WTC11 (cell line): ENCODE measurements at regions not wholly inside any gene's neighbourhood (a gene's known extent, or its start where the extent isn't known, plus 50 kb on each side); places are given as distances from the start of the nearest gene placed in this dataset.

Experiments used
- ATF3 ChIP-seq: sonication (generic); formaldehyde crosslinking; conservative IDR thresholded peaks from 2 replicates; pipeline ENCODE4 v1.8.1; 2022; ENCODE audit warnings: mild to moderate bottlenecking, missing genetic modification reagents
- CTCF ChIP-seq: fragments of 200-600 bp; IDR thresholded peaks from 2 replicates; pipeline ENCODE4 v1.8.0; 2022; ENCODE audit warnings: antibody characterized with exemption
- E2F1 ChIP-seq: sonication (generic); formaldehyde crosslinking; IDR thresholded peaks from 2 replicates; pipeline ENCODE4 v1.8.0; 2022; ENCODE audit warnings: mild to moderate bottlenecking, missing genetic modification reagents
- FOXJ3 ChIP-seq: sonication (generic); formaldehyde crosslinking; IDR thresholded peaks from 2 replicates; pipeline ENCODE4 v1.9.0; 2021; ENCODE audit warnings: missing genetic modification reagents, mild to moderate bottlenecking, borderline replicate concordance
- FOXP4 ChIP-seq: sonication (generic); formaldehyde crosslinking; IDR thresholded peaks from 2 replicates; pipeline ENCODE4 v1.8.0; 2022; ENCODE audit warnings: mild to moderate bottlenecking, missing genetic modification reagents

GRCh38 chr5:135179308-135179980, 145.4 kb upstream of the PITX1 start:
- TF ChIP-seq CTCF (no peak), FOXJ3 (CRISPR knock-in tag) (no peak), ATF3 (CRISPR knock-in tag) (no peak), FOXP4 (CRISPR knock-in tag) (no peak), E2F1 (CRISPR knock-in tag) (no peak)
